ENCODE measurements at regions not wholly inside any gene's neighbourhood (a gene's known extent, or its start where the extent isn't known, plus 50 kb on each side); places are given as distances from the start of the nearest gene placed in this dataset.
A peak's percentile ranks its signal among the peaks of the same experiment; 100 is the strongest.

DNA sequence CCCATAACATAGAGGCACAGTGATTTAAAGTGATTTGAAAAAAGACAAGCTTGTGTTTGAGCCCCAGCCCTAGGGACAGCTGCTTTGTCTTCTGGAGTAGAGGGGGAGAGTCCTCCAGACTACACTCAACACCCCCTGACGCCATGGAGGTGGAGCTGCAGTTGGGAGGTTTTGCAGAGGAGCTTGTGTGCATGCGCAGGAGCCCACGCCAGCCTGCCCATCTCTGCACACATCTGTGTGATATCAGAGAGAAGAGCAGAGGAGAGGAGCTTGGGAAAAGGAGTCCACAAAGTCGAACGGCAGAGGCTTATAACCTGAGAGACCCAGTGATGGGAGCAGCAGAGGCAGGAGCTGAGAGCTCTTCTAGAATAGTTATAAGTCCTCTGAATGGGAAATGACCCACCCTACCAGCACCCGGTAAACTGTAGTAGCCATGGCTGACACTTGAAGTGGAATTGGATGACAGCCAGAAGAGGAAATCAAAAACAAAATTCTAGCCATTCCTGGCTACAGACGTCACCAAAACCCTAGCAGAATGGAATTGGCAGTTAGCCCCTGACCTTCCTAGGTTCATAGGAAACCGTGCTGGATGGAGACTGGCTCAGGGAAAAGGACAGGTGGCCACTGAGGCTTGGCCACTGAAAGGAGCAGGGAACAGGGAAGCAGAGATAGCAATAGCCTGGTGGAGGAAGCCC, 185.1 kb upstream of the VASH1 start:
- TF ChIP-seq SIN3A (IDR thresholded peaks at IDR 0.05; ENCODE audit: low read depth) (no peak), YY1 (IDR thresholded peaks at IDR 0.05; ENCODE audit: extremely low read depth, insufficient replicate concordance, low read depth, low read length) (no peak), EZH2phosphoT487 (IDR thresholded peaks at IDR 0.05; ENCODE audit: borderline replicate concordance) (no peak), FOSL1 (IDR thresholded peaks at IDR 0.05; ENCODE audit: low read depth) (no peak), ZNF274 (IDR thresholded peaks at IDR 0.05; ENCODE audit: low read depth, low read length) (no peak), ZFX (IDR thresholded peaks at IDR 0.05) (no peak), SRF (IDR thresholded peaks at IDR 0.05; ENCODE audit: low read depth) (no peak)
- TF ChIP-seq, protein P1, sequence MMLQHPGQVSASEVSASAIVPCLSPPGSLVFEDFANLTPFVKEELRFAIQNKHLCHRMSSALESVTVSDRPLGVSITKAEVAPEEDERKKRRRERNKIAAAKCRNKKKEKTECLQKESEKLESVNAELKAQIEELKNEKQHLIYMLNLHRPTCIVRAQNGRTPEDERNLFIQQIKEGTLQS (IDR thresholded peaks at IDR 0.05), result no peak
- peak overlapping the region; percentile 13; the same call in 1 of the 2 replicates for H3K4me2 ChIP-seq (ENCODE audit: low read length)
- H3K9ac ChIP-seq (ENCODE audit: low read length), result no peak overlapping the region
- H3K36me3 ChIP-seq (ENCODE audit: control insufficient read depth in 1 of 2, insufficient read depth in 2 of 2, low read length in 2 of 2), result no peaks in the 10 kb centered on the region
- H3K27ac ChIP-seq (ENCODE audit: low read depth, low read length), result no peak overlapping the region
- no TSS peak for BruUV-seq (replicated peaks)
- POLR2A ChIA-PET, result no interaction called here
- H3K9me3 ChIP-seq (ENCODE audit: control insufficient read depth in 1 of 2, insufficient read depth in 1 of 2, low read depth in 1 of 2, low read length in 2 of 2), result no peaks in the 10 kb centered on the region
- intact Hi-C loops (cut with micrococcal nuclease), result no loop called here
- ATAC-seq, result no peak
- CTCF ChIA-PET, result no interaction called here
- RAD21 ChIA-PET (ENCODE audit: low non-redundant PET in 1 of 2, low total read pairs in 2 of 2, uncharacterized antibody in 2 of 2, unreplicated experiment in 2 of 2), result no interaction called here
- H3K4me1 ChIP-seq (ENCODE audit: control insufficient read depth in 1 of 2, insufficient read depth in 2 of 2, low read length in 2 of 2), result peaks cover 0 to 5% of the 10 kb centered on the region in 2 experiments; a peak in 1 of 4 replicates
- H3K9me2 ChIP-seq (ENCODE audit: insufficient read depth), result no peaks in the 10 kb centered on the region
- no peaks in the 10 kb centered on the region for H4K20me1 ChIP-seq (ENCODE audit: insufficient read depth)
- H3K4me3 ChIP-seq (replicated peaks in 1 of 2; ENCODE audit: low read depth in 1 of 2, low read length in 2 of 2), result no peak overlapping the region
- H3K79me2 ChIP-seq (ENCODE audit: insufficient read depth, low read length), result no peaks in the 10 kb centered on the region
- H2AFZ ChIP-seq (ENCODE audit: low read depth, low read length, poor library complexity, severe bottlenecking), result no peak overlapping the region
- H3K27me3 ChIP-seq (ENCODE audit: insufficient read depth, low read length), result no peaks in the 10 kb centered on the region
- no peak for DNase-seq (ENCODE audit: low read depth, low spot score)

DNA sequence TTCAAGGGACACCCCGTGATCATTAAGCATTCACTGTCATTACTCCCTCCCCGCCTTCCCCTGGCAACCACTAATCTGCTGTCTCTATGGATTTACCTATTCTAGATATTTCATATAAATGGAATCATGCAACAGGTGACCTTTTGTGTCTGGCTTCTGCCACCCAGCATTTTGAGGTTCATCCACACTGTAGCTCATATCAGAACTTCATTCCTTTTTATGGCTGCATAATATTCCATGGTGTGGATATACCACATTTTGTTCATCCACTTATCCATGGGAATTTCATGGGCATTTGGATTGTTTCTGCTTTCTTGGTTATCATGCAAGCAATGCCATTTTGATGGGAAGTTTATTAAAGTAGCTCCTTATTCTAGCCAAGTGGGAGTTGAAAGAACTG, 184.2 kb upstream of the VASH1 start:
- Histone ChIP-seq H3K4me1 (ENCODE audit: control insufficient read depth in 1 of 2, insufficient read depth in 2 of 2, low read length in 2 of 2) (peaks cover 0 to 5% of the 10 kb centered on the region in 2 experiments; a peak in 1 of 4 replicates), H3K9me2 (ENCODE audit: insufficient read depth) (no peaks in the 10 kb centered on the region), H3K79me2 (ENCODE audit: insufficient read depth, low read length) (no peaks in the 10 kb centered on the region), H3K36me3 (ENCODE audit: control insufficient read depth in 1 of 2, insufficient read depth in 2 of 2, low read length in 2 of 2) (no peaks in the 10 kb centered on the region), H3K4me3 (replicated peaks in 1 of 2; ENCODE audit: low read depth in 1 of 2, low read length in 2 of 2) (no peak overlapping the region), H3K27me3 (ENCODE audit: insufficient read depth, low read length) (no peaks in the 10 kb centered on the region), H4K20me1 (ENCODE audit: insufficient read depth) (no peaks in the 10 kb centered on the region), H3K9me3 (ENCODE audit: control insufficient read depth in 1 of 2, insufficient read depth in 1 of 2, low read depth in 1 of 2, low read length in 2 of 2) (no peaks in the 10 kb centered on the region), H2AFZ (ENCODE audit: low read depth, low read length, poor library complexity, severe bottlenecking) (no peak overlapping the region), H3K9ac (ENCODE audit: low read length) (no peak overlapping the region), H3K27ac (ENCODE audit: low read depth, low read length) (no peak overlapping the region), H3K4me2 (ENCODE audit: low read length) (no peak overlapping the region)
- no peak for DNase-seq (ENCODE audit: low read depth, low spot score)
- no peak for ATAC-seq
- ChIA-PET POLR2A (no interaction called here), RAD21 (ENCODE audit: low non-redundant PET in 1 of 2, low total read pairs in 2 of 2, uncharacterized antibody in 2 of 2, unreplicated experiment in 2 of 2) (no interaction called here), CTCF (no interaction called here)
- BruUV-seq (replicated peaks), result no TSS peak
- intact Hi-C loops (cut with micrococcal nuclease), result no loop called here
- TF ChIP-seq, protein P2, sequence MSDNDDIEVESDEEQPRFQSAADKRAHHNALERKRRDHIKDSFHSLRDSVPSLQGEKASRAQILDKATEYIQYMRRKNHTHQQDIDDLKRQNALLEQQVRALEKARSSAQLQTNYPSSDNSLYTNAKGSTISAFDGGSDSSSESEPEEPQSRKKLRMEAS (IDR thresholded peaks at IDR 0.05), result no peak
